HEK293T (cell line): ENCODE measurements at regions not wholly inside any gene's neighbourhood (a gene's known extent, or its start where the extent isn't known, plus 50 kb on each side); places are given as distances from the start of the nearest gene placed in this dataset.

Experiments used
- BHLHE40 ChIP-seq: fragments of 450-650 bp; IDR thresholded peaks from 2 replicates; pipeline ENCODE4 v1.6.1; 2016; ENCODE audit warnings: mild to moderate bottlenecking, moderate library complexity, borderline replicate concordance
- ELF4 ChIP-seq: fragments of 450-650 bp; IDR thresholded peaks from 2 replicates; pipeline ENCODE4 v1.6.1; 2017; ENCODE audit warnings: antibody characterized with exemption
- FOXA1 ChIP-seq: fragments of 450-650 bp; IDR thresholded peaks from 2 replicates; pipeline ENCODE4 v1.6.1; 2016; ENCODE audit warnings: mild to moderate bottlenecking
- FOXM1 ChIP-seq: fragments of 450-650 bp; IDR thresholded peaks from 2 replicates; pipeline ENCODE4 v1.6.1; 2017; ENCODE audit warnings: mild to moderate bottlenecking, borderline replicate concordance
- HDGF ChIP-seq: fragments of 450-650 bp; IDR thresholded peaks from 2 replicates; pipeline ENCODE4 v1.6.1; 2017; ENCODE audit warnings: antibody characterized with exemption, borderline replicate concordance
- L3MBTL2 ChIP-seq: fragments of 450-650 bp; conservative IDR thresholded peaks from 2 replicates; pipeline ENCODE4 v1.6.1; 2016; ENCODE audit warnings: mild to moderate bottlenecking
- NFRKB ChIP-seq: fragments of 450-650 bp; IDR thresholded peaks from 2 replicates; pipeline ENCODE4 v1.6.1; 2016; ENCODE audit warnings: mild to moderate bottlenecking, moderate library complexity
- SP1 ChIP-seq: fragments of 450-650 bp; IDR thresholded peaks from 2 replicates; pipeline ENCODE4 v1.6.1; 2017
- SUZ12 ChIP-seq: fragments of 450-650 bp; IDR thresholded peaks from 2 replicates; pipeline ENCODE4 v1.6.1; 2016; ENCODE audit warnings: mild to moderate bottlenecking

- TF ChIP-seq L3MBTL2: no peak
- TF ChIP-seq SUZ12: no peak
- no peak for TF ChIP-seq FOXM1
- no peak for TF ChIP-seq BHLHE40
- TF ChIP-seq FOXA1: no peak
- no peak for TF ChIP-seq NFRKB
- no peak for TF ChIP-seq ELF4
- TF ChIP-seq HDGF: no peak
- TF ChIP-seq SP1: no peak
Observed at GRCh38 chr2:198293281-198293680, 488.9 kb downstream of the PLCL1 start.
